ENCODE measurements at regions not wholly inside any gene's neighbourhood (a gene's known extent, or its start where the extent isn't known, plus 50 kb on each side); places are given as distances from the start of the nearest gene placed in this dataset.
A peak's percentile ranks its signal among the peaks of the same experiment; 100 is the strongest.

GRCh38 chr5:63323926-63324325 is 638.3 kb downstream of the HTR1A start:
- ATAC-seq (peak; percentile 92), DNase-seq (ENCODE audit: low spot score) (no peak)
- Mint-ChIP-seq H3K27me3 (ENCODE audit: low read depth) (no peaks in the 10 kb centered on the region), H3K27ac (no peak overlapping the region), H3K9me3 (peaks cover 9% of the 10 kb centered on the region), H3K36me3 (peaks cover 2% of the 10 kb centered on the region), H3K4me1 (peaks cover 13% of the 10 kb centered on the region), H3K4me3 (no peak overlapping the region)
- POLR2A ChIA-PET: no interaction called here
- TF ChIP-seq, protein P1, sequence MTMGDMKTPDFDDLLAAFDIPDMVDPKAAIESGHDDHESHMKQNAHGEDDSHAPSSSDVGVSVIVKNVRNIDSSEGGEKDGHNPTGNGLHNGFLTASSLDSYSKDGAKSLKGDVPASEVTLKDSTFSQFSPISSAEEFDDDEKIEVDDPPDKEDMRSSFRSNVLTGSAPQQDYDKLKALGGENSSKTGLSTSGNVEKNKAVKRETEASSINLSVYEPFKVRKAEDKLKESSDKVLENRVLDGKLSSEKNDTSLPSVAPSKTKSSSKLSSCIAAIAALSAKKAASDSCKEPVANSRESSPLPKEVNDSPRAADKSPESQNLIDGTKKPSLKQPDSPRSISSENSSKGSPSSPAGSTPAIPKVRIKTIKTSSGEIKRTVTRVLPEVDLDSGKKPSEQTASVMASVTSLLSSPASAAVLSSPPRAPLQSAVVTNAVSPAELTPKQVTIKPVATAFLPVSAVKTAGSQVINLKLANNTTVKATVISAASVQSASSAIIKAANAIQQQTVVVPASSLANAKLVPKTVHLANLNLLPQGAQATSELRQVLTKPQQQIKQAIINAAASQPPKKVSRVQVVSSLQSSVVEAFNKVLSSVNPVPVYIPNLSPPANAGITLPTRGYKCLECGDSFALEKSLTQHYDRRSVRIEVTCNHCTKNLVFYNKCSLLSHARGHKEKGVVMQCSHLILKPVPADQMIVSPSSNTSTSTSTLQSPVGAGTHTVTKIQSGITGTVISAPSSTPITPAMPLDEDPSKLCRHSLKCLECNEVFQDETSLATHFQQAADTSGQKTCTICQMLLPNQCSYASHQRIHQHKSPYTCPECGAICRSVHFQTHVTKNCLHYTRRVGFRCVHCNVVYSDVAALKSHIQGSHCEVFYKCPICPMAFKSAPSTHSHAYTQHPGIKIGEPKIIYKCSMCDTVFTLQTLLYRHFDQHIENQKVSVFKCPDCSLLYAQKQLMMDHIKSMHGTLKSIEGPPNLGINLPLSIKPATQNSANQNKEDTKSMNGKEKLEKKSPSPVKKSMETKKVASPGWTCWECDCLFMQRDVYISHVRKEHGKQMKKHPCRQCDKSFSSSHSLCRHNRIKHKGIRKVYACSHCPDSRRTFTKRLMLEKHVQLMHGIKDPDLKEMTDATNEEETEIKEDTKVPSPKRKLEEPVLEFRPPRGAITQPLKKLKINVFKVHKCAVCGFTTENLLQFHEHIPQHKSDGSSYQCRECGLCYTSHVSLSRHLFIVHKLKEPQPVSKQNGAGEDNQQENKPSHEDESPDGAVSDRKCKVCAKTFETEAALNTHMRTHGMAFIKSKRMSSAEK (CRISPR knock-in tag; IDR thresholded peaks at IDR 0.05; ENCODE audit: borderline replicate concordance): no peak
- no peak for TF ChIP-seq CDX4 (CRISPR knock-in tag; IDR thresholded peaks at IDR 0.05; ENCODE audit: borderline replicate concordance)
- TF ChIP-seq AR (CRISPR knock-in tag; IDR thresholded peaks at IDR 0.05): no peak
- TF ChIP-seq MXD4 (CRISPR knock-in tag; IDR thresholded peaks at IDR 0.05; ENCODE audit: borderline replicate concordance): no peak
- no peak for TF ChIP-seq ZNF396 (CRISPR knock-in tag; IDR thresholded peaks at IDR 0.05; ENCODE audit: borderline replicate concordance)
- TF ChIP-seq E2F4 (CRISPR knock-in tag; IDR thresholded peaks at IDR 0.05; ENCODE audit: borderline replicate concordance, low read depth): no peak
- no peak for TF ChIP-seq FOXP1 (CRISPR knock-in tag; IDR thresholded peaks at IDR 0.05; ENCODE audit: borderline replicate concordance)
- TF ChIP-seq, protein P2, sequence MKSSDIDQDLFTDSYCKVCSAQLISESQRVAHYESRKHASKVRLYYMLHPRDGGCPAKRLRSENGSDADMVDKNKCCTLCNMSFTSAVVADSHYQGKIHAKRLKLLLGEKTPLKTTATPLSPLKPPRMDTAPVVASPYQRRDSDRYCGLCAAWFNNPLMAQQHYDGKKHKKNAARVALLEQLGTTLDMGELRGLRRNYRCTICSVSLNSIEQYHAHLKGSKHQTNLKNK (CRISPR knock-in tag; IDR thresholded peaks at IDR 0.05): no peak
- CTCF ChIA-PET: interaction anchor here (0.5 to 1.4 kb wide), 2 partner anchors 198 to 627 kb away, joined by 3 to 5 read pairs; no protein-coding TSS in a partner anchor

- Mint-ChIP-seq H3K9me3 (peaks cover 14% of the 10 kb centered on the region), H3K4me3 (no peak overlapping the region), H3K27me3 (ENCODE audit: low read depth) (no peaks in the 10 kb centered on the region), H3K27ac (no peak overlapping the region), H3K4me1 (no peaks in the 10 kb centered on the region), H3K36me3 (no peaks in the 10 kb centered on the region)
- no peak for DNase-seq (ENCODE audit: low spot score)
- POLR2A ChIA-PET: no interaction called here
- CTCF ChIA-PET: no interaction called here
- ATAC-seq: no peak
- TF ChIP-seq RORB (CRISPR knock-in tag; IDR thresholded peaks at IDR 0.05): no peak
- no peak for TF ChIP-seq ATF1 (CRISPR knock-in tag; IDR thresholded peaks at IDR 0.05)
- TF ChIP-seq SP1 (CRISPR knock-in tag; conservative IDR thresholded peaks at IDR 0.05): no peak
- TF ChIP-seq HMGA2 (CRISPR knock-in tag; IDR thresholded peaks at IDR 0.05): no peak
- no peak for TF ChIP-seq ZNF263 (CRISPR knock-in tag; IDR thresholded peaks at IDR 0.05; ENCODE audit: low read depth)
- no peak for TF ChIP-seq RELA (CRISPR knock-in tag; IDR thresholded peaks at IDR 0.05; ENCODE audit: borderline replicate concordance)
- no peak for TF ChIP-seq MXD4 (CRISPR knock-in tag; IDR thresholded peaks at IDR 0.05; ENCODE audit: borderline replicate concordance)
- TF ChIP-seq ZNF512 (CRISPR knock-in tag; IDR thresholded peaks at IDR 0.05; ENCODE audit: borderline replicate concordance): no peak
- TF ChIP-seq FOXP4 (CRISPR knock-in tag; IDR thresholded peaks at IDR 0.05): no peak
- TF ChIP-seq, protein P3, sequence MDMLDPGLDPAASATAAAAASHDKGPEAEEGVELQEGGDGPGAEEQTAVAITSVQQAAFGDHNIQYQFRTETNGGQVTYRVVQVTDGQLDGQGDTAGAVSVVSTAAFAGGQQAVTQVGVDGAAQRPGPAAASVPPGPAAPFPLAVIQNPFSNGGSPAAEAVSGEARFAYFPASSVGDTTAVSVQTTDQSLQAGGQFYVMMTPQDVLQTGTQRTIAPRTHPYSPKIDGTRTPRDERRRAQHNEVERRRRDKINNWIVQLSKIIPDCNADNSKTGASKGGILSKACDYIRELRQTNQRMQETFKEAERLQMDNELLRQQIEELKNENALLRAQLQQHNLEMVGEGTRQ (CRISPR knock-in tag; IDR thresholded peaks at IDR 0.05): no peak
- TF ChIP-seq, protein P4, sequence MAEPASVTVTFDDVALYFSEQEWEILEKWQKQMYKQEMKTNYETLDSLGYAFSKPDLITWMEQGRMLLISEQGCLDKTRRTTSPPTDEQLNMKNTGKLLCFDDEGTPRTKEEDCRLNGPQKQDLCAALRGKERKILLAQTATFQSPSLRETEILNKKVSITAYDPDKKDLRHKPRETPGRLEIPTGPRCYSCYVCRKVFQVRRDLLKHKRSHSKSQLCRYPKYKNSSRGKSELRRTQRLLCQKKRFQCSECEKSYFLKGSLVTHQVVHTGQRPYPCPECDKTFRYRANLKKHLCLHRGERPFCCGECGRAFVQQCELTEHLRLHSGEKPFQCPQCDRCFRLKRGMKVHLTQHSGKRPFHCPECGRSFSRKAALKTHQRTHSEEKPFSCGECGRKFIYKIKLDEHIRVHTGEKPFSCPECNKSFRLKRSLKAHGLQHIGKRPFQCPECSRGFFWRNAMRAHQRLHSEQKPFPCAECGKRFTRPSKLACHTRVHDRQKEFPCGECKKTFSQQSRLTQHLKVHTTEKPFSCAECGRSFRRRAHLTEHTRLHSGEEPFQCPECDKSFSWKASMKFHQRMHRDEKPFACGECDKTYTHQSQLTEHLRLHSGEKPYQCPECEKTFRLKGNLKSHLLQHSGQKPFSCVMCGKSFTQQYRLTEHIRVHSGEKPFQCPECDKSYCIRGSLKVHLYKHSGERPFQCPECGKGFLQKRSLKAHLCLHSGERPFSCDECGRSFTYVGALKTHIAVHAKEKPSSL (CRISPR knock-in tag; conservative IDR thresholded peaks at IDR 0.05): no peak
Observed at GRCh38 chr5:63314551-63314950, 647.7 kb downstream of the HTR1A start.
